ENCODE measurements at regions not wholly inside any gene's neighbourhood (a gene's known extent, or its start where the extent isn't known, plus 50 kb on each side); places are given as distances from the start of the nearest gene placed in this dataset.

GRCh38 chr3:73966733-73967132 is 342.0 kb upstream of the PDZRN3 start:
- no peak for TF ChIP-seq CTCF (IDR thresholded peaks at IDR 0.05; ENCODE audit: low read depth, low read length)
- no peak for TF ChIP-seq MYC (IDR thresholded peaks at IDR 0.05; ENCODE audit: low read depth, low read length)
- TF ChIP-seq POLR2A (IDR thresholded peaks at IDR 0.05; ENCODE audit: extremely low read depth, insufficient read length): no peak
- no peak for TF ChIP-seq MAX (IDR thresholded peaks at IDR 0.05; ENCODE audit: low read depth, low read length)
